Small intestine (tissue), 7 donors: ENCODE measurements at regions not wholly inside any gene's neighbourhood (a gene's known extent, or its start where the extent isn't known, plus 50 kb on each side); places are given as distances from the start of the nearest gene placed in this dataset.

Source experiments
- DNase-seq, 2 donors: peaks; one replicate each; pipeline versions ENCODE4 v3.0.0 to v3.0.0-alpha.2; 2013
- FAIRE-seq: peaks from 2 replicates; lab custom pipeline; 2012; peaks lifted over from hg19 to GRCh38; lab: Jason Lieb, UNC
- H3K27ac ChIP-seq, 3 donors: one replicate each; pipeline ENCODE4 v1.5.1; 2013; ENCODE audit warnings: low read length in 2 of 3, mild to moderate bottlenecking in 2 of 3, control low read depth in 1 of 3, inconsistent platforms in 1 of 3, low read depth in 1 of 3, moderate library complexity in 1 of 3
- H3K27me3 ChIP-seq, 3 donors: one replicate each; pipeline ENCODE4 v1.6.1; 2013; ENCODE audit warnings: low read length in 3 of 3, inconsistent platforms in 1 of 3; ENCODE audit not compliant: control insufficient read depth in 3 of 3, insufficient read depth in 3 of 3
- H3K36me3 ChIP-seq, 3 donors: one replicate each; pipeline ENCODE4 v1.6.1; 2013; ENCODE audit warnings: low read length in 3 of 3, inconsistent platforms in 1 of 3, low read depth in 1 of 3, mild to moderate bottlenecking in 1 of 3, moderate library complexity in 1 of 3; ENCODE audit not compliant: control insufficient read depth in 3 of 3, insufficient read depth in 2 of 3
- H3K4me1 ChIP-seq, 3 donors: one replicate each; pipeline ENCODE4 v1.6.1; 2013; ENCODE audit warnings: low read length in 2 of 3, inconsistent platforms in 1 of 3, low read depth in 1 of 3, mild to moderate bottlenecking in 1 of 3, moderate library complexity in 1 of 3; ENCODE audit not compliant: control insufficient read depth in 3 of 3, insufficient read depth in 2 of 3
- H3K4me3 ChIP-seq, 3 donors: one replicate each; pipeline ENCODE4 v1.5.1; 2013; ENCODE audit warnings: low read length in 3 of 3, control low read depth in 1 of 3, inconsistent platforms in 1 of 3, low read depth in 1 of 3, mild to moderate bottlenecking in 1 of 3, moderate library complexity in 1 of 3
- H3K9me3 ChIP-seq, 2 donors: one replicate each; pipeline ENCODE4 v1.6.1; 2013; ENCODE audit warnings: low read depth in 1 of 2, low read length in 1 of 2; ENCODE audit not compliant: control insufficient read depth in 2 of 2, insufficient read depth in 1 of 2
- WGBS, 3 donors: extraction: QIAGEN DNeasy Blood & Tissue Kit; methylation state at CpG; one replicate each; pipeline ENCODE4 v1.1.7; 2013; 5-methylcytosine and 5-hydroxymethylcytosine counted together
- donor health status: healthy with polysubstance abuse.
- donor health status: control.
- donor health status: control.
- donor health status: Bipolar disorder and iron deficiency.
- donor health status: healthy.

DNA sequence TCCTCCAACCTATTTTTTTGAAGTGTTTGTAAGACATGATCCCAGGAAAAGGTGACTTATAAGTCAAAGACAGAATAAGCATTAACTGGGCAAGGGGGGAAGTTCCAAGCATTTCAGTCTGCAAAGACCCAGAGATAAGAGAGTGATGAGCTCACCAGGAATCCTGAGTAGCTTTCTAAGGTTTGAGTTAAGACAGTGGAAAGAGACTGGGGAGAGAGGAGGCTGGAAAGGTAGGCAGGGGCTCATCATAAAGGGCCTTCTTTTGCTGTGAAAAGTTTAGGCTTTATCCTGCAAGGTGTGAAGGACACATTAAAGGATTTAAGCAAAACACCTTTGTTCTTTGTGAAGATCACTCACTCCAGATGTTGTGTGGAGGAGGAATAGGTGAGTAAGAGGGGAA is 438.8 kb downstream of the CHL1 start:
- FAIRE-seq (no peak), DNase-seq (no peak)
- no peaks in the 10 kb centered on the region for H3K9me3 ChIP-seq
- no peaks in the 10 kb centered on the region for H3K4me1 ChIP-seq
- H3K36me3 ChIP-seq, result no peaks in the 10 kb centered on the region
- no peaks in the 10 kb centered on the region for H3K27me3 ChIP-seq
- H3K27ac ChIP-seq, result no peak overlapping the region
- H3K4me3 ChIP-seq, result no peak overlapping the region

DNA sequence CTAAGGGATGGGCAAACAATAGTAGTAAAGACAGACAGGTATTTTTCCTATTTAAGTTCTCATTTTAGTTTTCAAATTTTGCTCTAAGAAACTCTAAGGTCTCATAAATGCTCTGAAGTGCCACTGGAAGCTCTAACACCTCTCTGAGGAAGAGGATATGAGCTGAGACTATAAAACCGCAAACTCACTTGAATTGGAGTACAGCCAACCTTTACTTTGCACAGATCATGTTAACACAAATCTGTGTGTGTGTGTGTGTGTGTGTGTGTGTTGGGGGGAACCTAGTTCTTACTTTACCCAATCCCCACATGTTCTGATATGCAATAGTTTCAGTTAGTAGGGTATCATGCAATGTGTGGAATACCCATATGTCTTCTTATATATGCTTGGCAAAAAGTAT is 446.8 kb downstream of the CHL1 start:
- DNase-seq (no peak), FAIRE-seq (no peak)
- Histone ChIP-seq H3K4me3 (no peak overlapping the region), H3K36me3 (no peaks in the 10 kb centered on the region), H3K4me1 (no peaks in the 10 kb centered on the region), H3K27me3 (no peaks in the 10 kb centered on the region), H3K27ac (no peak overlapping the region), H3K9me3 (no peaks in the 10 kb centered on the region)
- WGBS, 3 donors, result 50 to 71% (median 64%) methylated on average over 1 of the region's 1 CpG

DNA sequence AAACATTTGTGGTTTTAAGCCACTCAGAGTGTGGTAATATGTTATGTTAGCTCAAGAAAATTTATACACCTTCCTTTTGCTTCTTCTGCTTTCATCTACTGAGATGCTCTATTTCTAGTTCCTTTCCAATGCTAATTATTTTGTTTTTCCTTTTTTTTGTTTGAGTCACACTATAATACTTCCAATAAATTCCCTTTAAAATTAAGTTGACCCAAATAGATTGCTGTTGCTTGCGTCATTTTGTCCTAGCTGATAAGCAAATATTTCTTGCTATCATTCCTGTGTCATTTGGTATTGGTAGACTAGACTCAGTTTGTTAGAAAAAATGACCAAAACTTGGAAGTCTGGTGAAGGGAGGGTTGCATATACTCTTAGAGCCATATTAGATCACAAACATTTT is 437.0 kb upstream of the CNTN6 start:
- WGBS, 3 donors, result 85 to 89% (median 87%) methylated on average over 1 of the region's 1 CpG
- Histone ChIP-seq H3K36me3 (no peaks in the 10 kb centered on the region), H3K4me1 (no peaks in the 10 kb centered on the region), H3K27ac (no peak overlapping the region), H3K27me3 (no peaks in the 10 kb centered on the region), H3K4me3 (no peak overlapping the region), H3K9me3 (no peaks in the 10 kb centered on the region)
- FAIRE-seq, result no peak
- DNase-seq, result no peak

DNA sequence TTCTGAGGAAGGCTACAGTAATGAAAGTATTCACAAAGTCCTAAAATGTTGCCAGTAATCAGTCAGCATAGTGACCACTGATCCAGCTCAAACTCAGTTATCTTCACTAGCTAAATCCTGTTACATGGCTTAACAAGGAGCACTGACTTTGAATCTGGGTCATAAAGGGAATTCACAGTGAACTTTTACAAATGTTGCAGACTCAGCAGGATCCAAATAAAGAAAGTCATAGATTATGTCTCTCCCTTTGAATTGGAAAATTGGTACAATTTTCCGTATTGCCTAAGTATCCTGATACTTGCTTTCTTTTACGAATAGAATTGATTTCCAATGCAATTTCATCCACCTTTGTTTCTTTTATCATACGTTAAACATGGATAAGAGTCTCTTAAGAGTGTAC is 431.5 kb upstream of the CNTN6 start:
- no peak for FAIRE-seq
- no peak for DNase-seq
- H3K27ac ChIP-seq, result no peak overlapping the region
- no peak overlapping the region for H3K4me3 ChIP-seq
- no peaks in the 10 kb centered on the region for H3K27me3 ChIP-seq
- no peaks in the 10 kb centered on the region for H3K36me3 ChIP-seq
- no peaks in the 10 kb centered on the region for H3K4me1 ChIP-seq
- no peaks in the 10 kb centered on the region for H3K9me3 ChIP-seq
- WGBS, 3 donors, result 33 to 58% (median 38%) methylated on average over 3 of the region's 3 CpGs

DNA sequence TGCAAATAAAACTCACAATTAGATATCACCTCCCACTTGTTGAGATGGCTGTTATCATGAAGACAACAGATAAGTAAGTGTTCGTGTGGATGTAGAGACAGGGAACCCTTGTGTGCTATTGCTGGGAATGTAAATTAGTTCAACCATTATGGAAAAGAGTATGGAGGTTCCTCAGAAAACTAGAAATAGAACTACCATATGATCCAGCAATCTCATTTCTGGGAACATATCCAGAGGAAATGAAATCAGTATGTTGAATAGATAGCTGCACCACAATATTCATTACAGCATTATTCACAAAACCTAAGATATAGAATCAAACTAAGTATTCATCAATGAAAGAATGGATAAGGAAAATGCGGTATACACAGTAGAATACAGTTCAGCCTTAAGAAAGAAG is 418.7 kb upstream of the CNTN6 start:
- no peak for FAIRE-seq
- Histone ChIP-seq H3K27me3 (no peaks in the 10 kb centered on the region), H3K36me3 (no peaks in the 10 kb centered on the region), H3K27ac (no peak overlapping the region), H3K4me3 (no peak overlapping the region), H3K4me1 (no peaks in the 10 kb centered on the region), H3K9me3 (peaks cover 2 to 7% of the 10 kb centered on the region in 2 donors)
- 60 to 78% (median 72%) methylated on average over 2 of the region's 2 CpGs for WGBS, 3 donors
- no peak for DNase-seq

DNA sequence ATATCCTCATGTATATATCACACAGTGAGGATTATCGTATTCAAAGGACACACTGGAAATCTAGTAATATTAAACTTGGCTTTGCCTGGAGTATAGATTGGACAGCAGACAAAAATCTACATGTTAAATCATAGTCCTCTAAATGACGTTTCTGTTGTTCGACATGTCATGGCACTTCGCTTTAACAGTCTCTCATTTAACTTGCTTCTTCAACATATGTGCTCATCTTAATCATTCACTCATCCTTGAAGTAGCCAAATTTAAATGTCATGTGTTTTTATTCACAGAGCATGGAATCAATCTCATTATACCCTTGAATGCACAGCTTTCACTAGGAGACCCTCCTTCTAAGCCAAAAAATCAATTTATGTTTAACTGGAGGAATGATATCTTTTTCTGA is 417.0 kb upstream of the CNTN6 start:
- Histone ChIP-seq H3K4me1 (no peaks in the 10 kb centered on the region), H3K9me3 (peaks cover 0 to 7% of the 10 kb centered on the region in 2 donors), H3K27ac (no peak overlapping the region), H3K4me3 (no peak overlapping the region), H3K36me3 (no peaks in the 10 kb centered on the region), H3K27me3 (no peaks in the 10 kb centered on the region)
- FAIRE-seq (no peak), DNase-seq (no peak)
- WGBS, 3 donors, result 81 to 87% (median 85%) methylated on average over 4 of the region's 4 CpGs

DNA sequence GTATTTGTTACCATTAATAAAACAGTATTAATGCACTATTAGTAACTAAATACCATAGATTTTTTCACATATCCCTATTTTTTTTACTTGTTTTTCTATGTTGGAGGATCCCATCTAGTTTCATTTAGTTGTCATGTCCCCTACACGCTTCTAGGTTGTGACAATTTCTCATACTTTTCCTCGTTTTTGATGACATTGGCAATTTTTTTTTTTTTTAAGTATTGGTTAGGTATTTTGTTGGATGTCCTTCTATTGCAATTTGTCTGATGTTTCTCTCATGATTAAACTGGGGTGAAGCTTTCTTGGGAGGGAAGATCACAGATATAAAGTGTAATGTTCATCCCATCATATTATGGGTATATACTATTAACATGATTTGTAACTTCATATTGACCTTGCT is 409.1 kb upstream of the CNTN6 start:
- WGBS, 3 donors, result 36 to 62% (median 38%) methylated on average over 2 of the region's 2 CpGs
- Histone ChIP-seq H3K27me3 (no peaks in the 10 kb centered on the region), H3K4me1 (no peaks in the 10 kb centered on the region), H3K27ac (no peak overlapping the region), H3K36me3 (no peaks in the 10 kb centered on the region), H3K9me3 (no peaks in the 10 kb centered on the region), H3K4me3 (no peak overlapping the region)
- no peak for DNase-seq
- FAIRE-seq, result no peak

DNA sequence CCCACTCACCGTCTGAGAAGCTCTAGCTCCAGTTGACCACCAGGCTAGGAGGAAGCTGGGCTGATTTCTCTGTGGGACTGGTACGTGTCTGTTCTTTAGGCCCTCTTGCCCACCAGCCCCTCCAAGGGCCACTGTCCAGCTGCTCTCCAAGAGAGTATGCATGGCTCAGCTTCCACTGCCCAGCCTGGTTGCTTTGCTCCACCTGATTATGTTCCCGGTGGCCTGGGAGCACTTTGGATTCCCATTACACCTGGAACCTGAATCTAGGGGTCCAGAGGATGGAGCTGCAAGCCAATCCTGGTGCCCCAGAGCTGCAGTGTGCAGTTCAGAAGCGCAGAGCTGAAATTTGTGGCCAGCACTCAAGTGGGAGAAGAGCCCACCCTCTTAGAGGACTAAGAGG is 402.1 kb upstream of the CNTN6 start:
- no peaks in the 10 kb centered on the region for H3K27me3 ChIP-seq
- FAIRE-seq (no peak), DNase-seq (no peak)
- WGBS, 3 donors, result 66 to 87% (median 66%) methylated on average over 4 of the region's 4 CpGs
- no peak overlapping the region for H3K27ac ChIP-seq
- no peaks in the 10 kb centered on the region for H3K36me3 ChIP-seq
- no peak overlapping the region for H3K4me3 ChIP-seq
- no peaks in the 10 kb centered on the region for H3K4me1 ChIP-seq
- H3K9me3 ChIP-seq, result peaks cover 0 to 3% of the 10 kb centered on the region in 2 donors

DNA sequence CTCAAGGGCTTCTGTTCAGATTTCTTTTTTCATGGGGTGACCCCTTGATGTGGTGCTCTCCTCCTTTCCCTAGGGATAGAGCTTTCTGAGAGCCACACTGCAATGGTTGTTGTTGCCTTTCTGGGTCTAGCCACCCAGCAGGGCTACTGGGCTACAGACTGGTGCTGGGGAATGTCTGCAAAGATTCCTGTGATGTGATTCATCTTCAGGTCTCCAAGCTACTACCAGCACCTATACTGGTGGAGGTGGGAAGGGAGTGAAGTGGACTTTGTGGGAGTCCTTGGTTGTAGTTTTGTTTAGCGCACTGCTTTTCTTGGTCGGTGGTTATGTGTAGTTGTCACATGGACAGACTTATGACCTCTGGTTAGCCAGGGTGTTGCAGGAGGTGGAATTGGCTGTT is 392.3 kb upstream of the CNTN6 start:
- H3K27ac ChIP-seq, result no peak overlapping the region
- FAIRE-seq (no peak), DNase-seq (no peak)
- 96 to 100% (median 97%) methylated on average over 2 of the region's 2 CpGs for WGBS, 3 donors
- no peaks in the 10 kb centered on the region for H3K4me1 ChIP-seq
- H3K9me3 ChIP-seq, result peaks cover 0 to 6% of the 10 kb centered on the region in 2 donors
- H3K4me3 ChIP-seq, result no peak overlapping the region
- no peaks in the 10 kb centered on the region for H3K36me3 ChIP-seq
- H3K27me3 ChIP-seq, result no peaks in the 10 kb centered on the region
